ENCODE measurements at regions not wholly inside any gene's neighbourhood (a gene's known extent, or its start where the extent isn't known, plus 50 kb on each side); places are given as distances from the start of the nearest gene placed in this dataset.
A peak's percentile ranks its signal among the peaks of the same experiment; 100 is the strongest.

- TF ChIP-seq, protein P1, sequence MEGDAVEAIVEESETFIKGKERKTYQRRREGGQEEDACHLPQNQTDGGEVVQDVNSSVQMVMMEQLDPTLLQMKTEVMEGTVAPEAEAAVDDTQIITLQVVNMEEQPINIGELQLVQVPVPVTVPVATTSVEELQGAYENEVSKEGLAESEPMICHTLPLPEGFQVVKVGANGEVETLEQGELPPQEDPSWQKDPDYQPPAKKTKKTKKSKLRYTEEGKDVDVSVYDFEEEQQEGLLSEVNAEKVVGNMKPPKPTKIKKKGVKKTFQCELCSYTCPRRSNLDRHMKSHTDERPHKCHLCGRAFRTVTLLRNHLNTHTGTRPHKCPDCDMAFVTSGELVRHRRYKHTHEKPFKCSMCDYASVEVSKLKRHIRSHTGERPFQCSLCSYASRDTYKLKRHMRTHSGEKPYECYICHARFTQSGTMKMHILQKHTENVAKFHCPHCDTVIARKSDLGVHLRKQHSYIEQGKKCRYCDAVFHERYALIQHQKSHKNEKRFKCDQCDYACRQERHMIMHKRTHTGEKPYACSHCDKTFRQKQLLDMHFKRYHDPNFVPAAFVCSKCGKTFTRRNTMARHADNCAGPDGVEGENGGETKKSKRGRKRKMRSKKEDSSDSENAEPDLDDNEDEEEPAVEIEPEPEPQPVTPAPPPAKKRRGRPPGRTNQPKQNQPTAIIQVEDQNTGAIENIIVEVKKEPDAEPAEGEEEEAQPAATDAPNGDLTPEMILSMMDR (IDR thresholded peaks at IDR 0.05; ENCODE audit: insufficient read depth, low read length): no peak
- no peak overlapping the region for H3K4me3 ChIP-seq (ENCODE audit: low read depth, low read length)
- peak; percentile 43 for DNase-seq (ENCODE audit: low read depth)
Observed at GRCh38 chr21:16426936-16427335, 697.2 kb downstream of the USP25 start.

- H3K4me3 ChIP-seq (ENCODE audit: low read depth, low read length): no peak overlapping the region
- no peak for DNase-seq (ENCODE audit: low read depth)
- TF ChIP-seq, protein P1 (IDR thresholded peaks at IDR 0.05; ENCODE audit: insufficient read depth, low read length): no peak
Observed at GRCh38 chr21:16427587-16428087, 697.9 kb downstream of the USP25 start.

GRCh38 chr21:16437586-16437985 is 707.8 kb downstream of the USP25 start:
- DNase-seq (ENCODE audit: low read depth): no peak
- H3K4me3 ChIP-seq (ENCODE audit: low read depth, low read length): no peak overlapping the region
- TF ChIP-seq, protein P1 (IDR thresholded peaks at IDR 0.05; ENCODE audit: insufficient read depth, low read length): no peak

DNA sequence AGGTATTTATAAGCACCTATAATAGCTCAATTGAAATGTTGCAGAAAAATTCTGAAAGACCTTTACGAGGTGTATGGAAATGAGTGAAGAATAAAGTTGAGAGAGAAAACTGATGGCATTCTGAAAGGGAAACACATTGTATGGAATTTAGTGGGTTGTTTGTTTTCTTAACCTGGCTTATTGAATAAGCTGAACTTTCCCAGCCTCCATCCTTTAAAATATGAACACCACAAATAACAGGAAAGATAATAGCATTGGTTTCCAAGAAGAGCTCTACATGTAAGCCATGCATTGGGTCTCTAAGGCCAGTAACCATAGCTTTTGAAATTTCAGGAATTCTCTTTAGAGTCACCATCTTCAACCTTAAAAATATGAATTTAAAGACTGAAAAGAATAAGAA is 709.0 kb downstream of the USP25 start:
- no peak for DNase-seq (ENCODE audit: low read depth)
- no peak overlapping the region for H3K4me3 ChIP-seq (ENCODE audit: low read depth, low read length)
- TF ChIP-seq, protein P1 (IDR thresholded peaks at IDR 0.05; ENCODE audit: insufficient read depth, low read length): no peak

DNA sequence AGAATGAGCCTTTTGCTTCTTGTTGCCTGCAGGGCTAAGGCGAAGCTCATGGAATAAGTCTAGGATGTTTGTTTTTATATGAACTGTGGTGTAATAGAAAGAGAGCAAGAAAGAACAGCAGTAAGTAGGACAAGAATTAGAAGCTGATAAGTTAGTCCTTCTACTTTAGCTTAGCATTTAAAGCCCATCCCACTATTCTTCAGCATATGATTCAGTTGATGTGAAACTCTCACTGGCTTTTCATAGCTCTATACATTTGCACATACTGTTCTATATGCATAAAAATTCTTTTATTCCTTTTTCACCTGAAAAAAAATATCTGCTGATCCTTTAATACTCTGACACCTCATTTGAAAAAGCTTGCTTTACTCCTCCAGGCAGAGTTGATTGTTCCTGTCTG is 712.0 kb downstream of the USP25 start:
- no peak for DNase-seq (ENCODE audit: low read depth)
- H3K4me3 ChIP-seq (ENCODE audit: low read depth, low read length): no peak overlapping the region
- TF ChIP-seq, protein P1 (IDR thresholded peaks at IDR 0.05; ENCODE audit: insufficient read depth, low read length): no peak

- DNase-seq (ENCODE audit: low read depth): peak; percentile 48
- TF ChIP-seq, protein P1 (IDR thresholded peaks at IDR 0.05; ENCODE audit: insufficient read depth, low read length): peak; percentile 53
- H3K4me3 ChIP-seq (ENCODE audit: low read depth, low read length): no peak overlapping the region
Observed at GRCh38 chr21:16454399-16454798, 724.6 kb downstream of the USP25 start.

DNA sequence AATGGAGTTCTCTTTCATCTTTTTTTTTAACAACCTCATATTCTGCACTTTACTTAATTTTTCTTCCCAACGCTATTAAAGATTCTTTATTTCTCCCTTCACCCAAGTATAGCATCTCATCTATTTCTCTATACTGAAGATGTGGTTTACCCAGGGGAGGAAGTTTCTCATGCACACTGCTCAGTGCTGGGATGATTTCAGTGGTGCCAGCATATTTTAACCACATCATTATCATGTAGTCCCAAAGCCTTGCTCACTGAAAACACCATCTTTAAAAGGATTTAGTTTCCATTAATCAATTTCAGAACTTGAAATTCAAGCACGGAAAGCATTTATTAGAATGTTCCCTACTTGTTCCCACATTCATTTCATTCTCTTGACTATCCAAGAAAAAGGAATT is 725.7 kb downstream of the USP25 start:
- DNase-seq (ENCODE audit: low read depth): no peak
- TF ChIP-seq, protein P1 (IDR thresholded peaks at IDR 0.05; ENCODE audit: insufficient read depth, low read length): no peak
- H3K4me3 ChIP-seq (ENCODE audit: low read depth, low read length): no peak overlapping the region
